Keratinocyte (primary cell): ENCODE measurements at regions not wholly inside any gene's neighbourhood (a gene's known extent, or its start where the extent isn't known, plus 50 kb on each side); places are given as distances from the start of the nearest gene placed in this dataset.

ENCODE experiments used
- EZH2 ChIP-seq: IDR thresholded peaks from one replicate; pipeline ENCODE4 v1.6.1; 2012; ENCODE audit warnings: inconsistent platforms, mild to moderate bottlenecking, low read length, moderate library complexity
- TF ChIP-seq, protein P1 (sequence below), 3 experiments: IDR thresholded peaks in 1 of 3; conservative IDR thresholded peaks in 1 of 3; optimal IDR thresholded peaks in 1 of 3; 2 replicates in 2 of 3; 3 replicates in 1 of 3; pipeline versions ENCODE3 to v1.5.1; 2011; ENCODE audit warnings: low read length in 3 of 3, mild to moderate bottlenecking in 3 of 3, moderate library complexity in 2 of 3, control low read depth in 1 of 3, inconsistent platforms in 1 of 3; ENCODE audit not compliant: insufficient read depth in 2 of 3; ENCODE audit errors: extremely low read depth in 1 of 3

DNA sequence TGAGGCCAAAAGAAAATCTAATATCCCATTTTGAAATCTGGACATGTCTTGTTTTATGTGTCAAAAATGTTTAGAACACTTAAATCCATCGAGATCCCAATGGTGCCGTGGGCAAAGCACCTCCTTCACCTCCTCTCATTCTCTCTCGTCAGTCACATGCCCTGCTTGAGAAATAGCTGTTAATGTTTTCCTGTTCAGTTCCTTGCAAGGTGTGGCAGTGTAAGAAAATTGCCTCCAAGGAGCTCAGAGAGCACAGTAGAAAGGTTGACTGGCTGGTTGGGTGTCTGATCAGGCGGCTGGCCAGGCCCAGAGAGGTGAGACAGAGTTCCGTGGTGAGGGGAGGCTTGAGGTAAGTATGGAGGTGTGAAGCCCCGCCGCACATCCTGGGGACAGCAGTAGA, 210.2 kb downstream of the TSN start:
- TF ChIP-seq EZH2: no peak
- TF ChIP-seq, protein P1, sequence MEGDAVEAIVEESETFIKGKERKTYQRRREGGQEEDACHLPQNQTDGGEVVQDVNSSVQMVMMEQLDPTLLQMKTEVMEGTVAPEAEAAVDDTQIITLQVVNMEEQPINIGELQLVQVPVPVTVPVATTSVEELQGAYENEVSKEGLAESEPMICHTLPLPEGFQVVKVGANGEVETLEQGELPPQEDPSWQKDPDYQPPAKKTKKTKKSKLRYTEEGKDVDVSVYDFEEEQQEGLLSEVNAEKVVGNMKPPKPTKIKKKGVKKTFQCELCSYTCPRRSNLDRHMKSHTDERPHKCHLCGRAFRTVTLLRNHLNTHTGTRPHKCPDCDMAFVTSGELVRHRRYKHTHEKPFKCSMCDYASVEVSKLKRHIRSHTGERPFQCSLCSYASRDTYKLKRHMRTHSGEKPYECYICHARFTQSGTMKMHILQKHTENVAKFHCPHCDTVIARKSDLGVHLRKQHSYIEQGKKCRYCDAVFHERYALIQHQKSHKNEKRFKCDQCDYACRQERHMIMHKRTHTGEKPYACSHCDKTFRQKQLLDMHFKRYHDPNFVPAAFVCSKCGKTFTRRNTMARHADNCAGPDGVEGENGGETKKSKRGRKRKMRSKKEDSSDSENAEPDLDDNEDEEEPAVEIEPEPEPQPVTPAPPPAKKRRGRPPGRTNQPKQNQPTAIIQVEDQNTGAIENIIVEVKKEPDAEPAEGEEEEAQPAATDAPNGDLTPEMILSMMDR (optimal IDR thresholded peaks at IDR 0.05 in 1 of 3, IDR thresholded peaks at IDR 0.05 in 1 of 3, conservative IDR thresholded peaks at IDR 0.05 in 1 of 3; ENCODE audit: extremely low read depth in 1 of 3, insufficient read depth in 2 of 3, low read length in 3 of 3): no peak
